SK-N-MC (cell line): ENCODE measurements at regions not wholly inside any gene's neighbourhood (a gene's known extent, or its start where the extent isn't known, plus 50 kb on each side); places are given as distances from the start of the nearest gene placed in this dataset.

Experiments used
- DNase-seq: peaks from one replicate; pipeline ENCODE4 v3.0.0-alpha.2; 2011; ENCODE audit warnings: low read depth, low spot score
- H3K27ac ChIP-seq: fragments of 200-600 bp; sonication (generic); 2 replicates; pipeline ENCODE4 v1.5.1; 2016; ENCODE audit warnings: mixed run types
- H3K36me3 ChIP-seq: fragments of 200-600 bp; sonication (generic); 2 replicates; pipeline ENCODE4 v1.6.1; 2017; ENCODE audit warnings: antibody characterized with exemption, low read length, mixed read lengths; ENCODE audit not compliant: insufficient read depth
- H3K4me3 ChIP-seq: fragments of 200-600 bp; sonication (generic); 2 replicates; pipeline ENCODE4 v1.5.1; 2016
- H3K9ac ChIP-seq: fragments of 200-600 bp; sonication (generic); 2 replicates; pipeline ENCODE4 v1.8.0; 2017; ENCODE audit warnings: mixed run types, mixed read lengths; ENCODE audit not compliant: insufficient read length
- H3K9me3 ChIP-seq: fragments of 200-600 bp; sonication (generic); 2 replicates; pipeline ENCODE4 v1.6.1; 2017; ENCODE audit warnings: low read depth, mild to moderate bottlenecking, antibody characterized with exemption, low read length, moderate library complexity, mixed read lengths
- EZH2 ChIP-seq: fragments of 200-600 bp; sonication (generic); IDR thresholded peaks from one replicate; pipeline ENCODE4 v1.6.1; 2017; ENCODE audit warnings: antibody characterized with exemption
- FOXP2 ChIP-seq: optimal IDR thresholded peaks from 2 replicates; pipeline ENCODE3; 2011; ENCODE audit warnings: mild to moderate bottlenecking, moderate library complexity; ENCODE audit not compliant: insufficient read depth; ENCODE audit errors: extremely low read length, control extremely low read depth
- POLR2AphosphoS5 ChIP-seq: IDR thresholded peaks from 2 replicates; pipeline ENCODE4 v1.6.1; 2012; ENCODE audit warnings: mild to moderate bottlenecking, low read depth, low read length, borderline replicate concordance

- Histone ChIP-seq H3K9ac (no peak overlapping the region), H3K36me3 (no peaks in the 10 kb centered on the region), H3K4me3 (no peak overlapping the region), H3K9me3 (no peaks in the 10 kb centered on the region), H3K27ac (no peak overlapping the region)
- no peak for DNase-seq
- TF ChIP-seq FOXP2: no peak
- no peak for TF ChIP-seq POLR2AphosphoS5
- no peak for TF ChIP-seq EZH2
Measured at GRCh38 chr12:115205755-115206308, 521.9 kb upstream of the TBX3 start.

- H3K36me3 ChIP-seq: no peaks in the 10 kb centered on the region
- no peak overlapping the region for H3K9ac ChIP-seq
- TF ChIP-seq EZH2 (no peak), POLR2AphosphoS5 (no peak; the same call in 1 of the 2 replicates), FOXP2 (no peak)
- peak overlapping the region; percentile 65; the same call in 1 of the 2 replicates for H3K27ac ChIP-seq
- no peak overlapping the region for H3K4me3 ChIP-seq
- peak; percentile 82 for DNase-seq
- no peaks in the 10 kb centered on the region for H3K9me3 ChIP-seq
Measured at GRCh38 chr12:115204957-115205754, 521.2 kb upstream of the TBX3 start.

DNA sequence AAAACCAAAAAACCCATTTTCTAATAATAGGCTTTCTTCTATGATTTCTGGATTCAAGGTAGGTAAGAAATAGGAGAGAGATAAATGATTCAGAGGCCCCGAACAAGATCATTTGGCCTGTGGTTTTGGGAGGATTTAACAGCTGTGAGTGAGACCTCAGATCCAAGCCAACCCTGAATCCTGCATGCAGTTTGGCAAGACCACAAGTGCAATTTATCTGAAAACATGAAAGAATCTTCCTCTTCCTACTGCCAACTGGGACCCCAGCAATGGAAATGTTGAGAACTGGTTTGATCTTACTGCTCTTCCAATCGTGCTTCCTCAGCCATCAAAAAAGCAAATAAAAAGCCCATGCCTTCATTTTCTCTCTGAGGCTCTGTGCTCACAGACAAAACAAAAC is 519.7 kb upstream of the TBX3 start:
- no peak overlapping the region for H3K27ac ChIP-seq
- TF ChIP-seq EZH2 (no peak), POLR2AphosphoS5 (no peak), FOXP2 (no peak)
- no peak overlapping the region for H3K9ac ChIP-seq
- no peak overlapping the region for H3K4me3 ChIP-seq
- no peaks in the 10 kb centered on the region for H3K9me3 ChIP-seq
- no peaks in the 10 kb centered on the region for H3K36me3 ChIP-seq
- DNase-seq: no peak

GRCh38 chr12:115201966-115202365 is 518.0 kb upstream of the TBX3 start:
- Histone ChIP-seq H3K4me3 (no peak overlapping the region), H3K9me3 (no peaks in the 10 kb centered on the region), H3K9ac (no peak overlapping the region), H3K36me3 (no peaks in the 10 kb centered on the region), H3K27ac (no peak overlapping the region)
- DNase-seq: no peak
- TF ChIP-seq FOXP2: no peak
- no peak for TF ChIP-seq EZH2
- TF ChIP-seq POLR2AphosphoS5: no peak

GRCh38 chr12:115199831-115200230 is 515.9 kb upstream of the TBX3 start:
- no peak for DNase-seq
- Histone ChIP-seq H3K36me3 (no peaks in the 10 kb centered on the region), H3K4me3 (no peak overlapping the region)

DNA sequence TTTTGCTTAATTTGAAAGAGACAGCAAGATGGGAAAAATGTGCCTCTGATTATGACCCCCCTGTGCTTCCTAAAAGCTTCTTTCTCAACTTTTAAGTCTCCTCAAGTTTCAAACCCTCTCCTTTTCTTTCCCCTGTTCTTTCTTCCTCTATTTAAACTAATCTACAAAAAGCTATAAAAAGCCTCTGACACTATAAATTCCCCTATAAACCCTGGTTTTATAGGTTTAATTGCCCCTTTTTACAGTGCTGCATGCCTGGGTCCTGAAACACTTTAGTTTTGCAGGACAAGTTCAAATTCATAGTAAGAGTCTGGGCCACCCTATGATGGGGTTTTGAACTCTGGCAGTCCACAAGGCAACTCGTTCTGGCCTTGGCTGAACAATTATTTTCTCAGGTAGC is 510.9 kb upstream of the TBX3 start:
- no peak for DNase-seq
- H3K27ac ChIP-seq: no peak overlapping the region
- H3K9ac ChIP-seq: no peak overlapping the region
- H3K36me3 ChIP-seq: no peaks in the 10 kb centered on the region
- TF ChIP-seq EZH2 (no peak), POLR2AphosphoS5 (no peak), FOXP2 (no peak)
- H3K4me3 ChIP-seq: no peak overlapping the region
- H3K9me3 ChIP-seq: no peaks in the 10 kb centered on the region

More at GRCh38 chr12:115199831-115200230, 515.9 kb upstream of the TBX3 start:
- Histone ChIP-seq H3K9me3 (no peaks in the 10 kb centered on the region), H3K27ac (no peak overlapping the region), H3K9ac (no peak overlapping the region)
- TF ChIP-seq FOXP2 (no peak), POLR2AphosphoS5 (no peak), EZH2 (no peak)

GRCh38 chr12:115194448-115194847 is 510.5 kb upstream of the TBX3 start:
- no peak for DNase-seq
- H3K9ac ChIP-seq: no peak overlapping the region
- no peak overlapping the region for H3K27ac ChIP-seq
- no peaks in the 10 kb centered on the region for H3K36me3 ChIP-seq
- TF ChIP-seq EZH2 (no peak), FOXP2 (no peak), POLR2AphosphoS5 (no peak)
- no peaks in the 10 kb centered on the region for H3K9me3 ChIP-seq
- no peak overlapping the region for H3K4me3 ChIP-seq

DNA sequence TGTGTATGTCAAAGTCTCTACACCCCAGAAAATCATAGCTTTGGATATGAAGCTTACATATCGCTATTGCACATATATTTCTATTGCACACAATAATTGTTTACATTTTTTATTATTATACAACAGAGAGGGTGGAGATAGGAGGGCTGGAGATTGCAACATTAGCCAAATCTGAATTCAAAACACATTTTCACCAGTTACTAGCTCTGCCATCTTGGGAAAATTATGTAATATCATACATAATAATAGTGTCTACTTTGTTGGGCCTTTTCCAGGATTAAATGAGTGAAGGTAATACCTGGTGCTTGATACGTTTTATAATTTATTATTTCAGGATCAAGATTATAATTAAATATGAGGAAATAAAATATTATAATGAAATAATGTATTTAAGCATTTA is 507.4 kb upstream of the TBX3 start:
- no peaks in the 10 kb centered on the region for H3K36me3 ChIP-seq
- H3K4me3 ChIP-seq: no peak overlapping the region
- H3K9ac ChIP-seq: no peak overlapping the region
- H3K9me3 ChIP-seq: no peaks in the 10 kb centered on the region
- TF ChIP-seq FOXP2 (no peak), EZH2 (no peak), POLR2AphosphoS5 (no peak)
- no peak overlapping the region for H3K27ac ChIP-seq
- DNase-seq: peak; percentile 16
